GM21528 (cell line): ENCODE measurements at regions not wholly inside any gene's neighbourhood (a gene's known extent, or its start where the extent isn't known, plus 50 kb on each side); places are given as distances from the start of the nearest gene placed in this dataset.

ENCODE experiments used
- ATAC-seq: cut with Tn5 transposase; IDR thresholded peaks from one replicate; pipeline ENCODE4 v1.9.1; 2021; ENCODE audit warnings: mild to moderate bottlenecking, moderate library complexity; ENCODE audit not compliant: unreplicated experiment, low FRiP score

GRCh38 chr9:26026423-26027100, 348.3 kb upstream of the TUSC1 start:
- ATAC-seq: no peak

DNA sequence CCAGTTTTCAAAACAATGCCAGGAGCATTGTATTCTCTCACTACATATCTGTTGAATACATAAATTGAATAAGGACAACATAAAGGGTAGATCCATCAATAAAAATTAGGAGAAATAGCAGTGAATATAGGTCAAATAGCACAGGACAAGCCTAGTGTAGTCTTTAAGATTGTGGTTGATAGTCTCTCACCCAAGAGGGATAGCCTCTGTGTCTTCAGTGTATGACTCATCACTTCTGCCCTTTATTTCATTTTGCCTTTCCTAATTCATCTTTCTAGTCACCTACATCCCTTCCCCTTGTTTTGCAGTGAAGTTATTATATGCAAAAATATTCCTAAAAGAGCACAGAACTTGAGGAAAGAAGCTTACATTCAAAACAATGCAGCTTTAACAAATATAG, 335.0 kb upstream of the TUSC1 start:
- ATAC-seq: no peak

GRCh38 chr9:26012797-26013196, 334.6 kb upstream of the TUSC1 start:
- no peak for ATAC-seq

GRCh38 chr9:25994605-25995004, 316.4 kb upstream of the TUSC1 start:
- no peak for ATAC-seq

- ATAC-seq: no peak
Observed at GRCh38 chr9:25990376-25990775, 312.1 kb upstream of the TUSC1 start.

DNA sequence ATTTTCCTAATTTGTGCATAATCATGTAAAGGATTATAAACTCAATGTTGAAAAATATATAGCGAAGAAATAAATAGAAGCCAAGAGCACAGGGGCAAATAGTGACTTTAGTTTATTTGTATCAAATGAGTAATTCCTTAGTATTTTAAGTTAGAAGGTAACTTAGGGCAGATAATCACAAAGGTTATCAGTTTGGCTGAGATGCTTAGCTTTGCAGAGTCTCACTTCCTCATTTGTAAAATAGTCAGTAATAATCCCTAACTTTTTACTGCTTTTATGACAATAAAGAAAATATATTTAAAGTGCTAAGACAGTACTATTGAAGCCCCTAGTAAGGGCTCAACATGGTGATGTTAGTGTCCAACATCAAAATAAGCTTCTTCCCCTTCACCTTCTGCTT, 297.4 kb upstream of the TUSC1 start:
- no peak for ATAC-seq

DNA sequence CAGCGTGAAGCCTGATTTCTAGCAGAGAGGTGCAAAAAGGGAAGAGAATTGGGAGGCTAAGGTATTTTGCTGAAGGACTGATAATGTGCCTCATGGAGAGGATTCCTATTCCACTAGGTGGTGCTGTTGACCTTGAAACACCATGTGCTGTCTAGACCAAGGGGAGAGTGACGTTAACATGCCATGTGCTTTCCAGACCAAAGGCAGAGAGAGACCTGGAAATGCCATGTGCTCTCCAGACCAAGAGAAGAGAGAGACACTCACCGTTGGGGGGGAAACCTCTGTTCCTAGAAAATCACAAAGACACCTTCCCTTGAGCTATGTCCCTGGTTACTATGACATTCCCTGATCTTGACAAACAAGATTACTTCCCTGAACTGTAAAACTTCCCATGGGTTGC, 286.0 kb upstream of the TUSC1 start:
- ATAC-seq: no peak

- no peak for ATAC-seq
Observed at GRCh38 chr9:25960178-25960577, 281.9 kb upstream of the TUSC1 start.

- ATAC-seq: no peak
Observed at GRCh38 chr9:25954209-25954608, 276.0 kb upstream of the TUSC1 start.

DNA sequence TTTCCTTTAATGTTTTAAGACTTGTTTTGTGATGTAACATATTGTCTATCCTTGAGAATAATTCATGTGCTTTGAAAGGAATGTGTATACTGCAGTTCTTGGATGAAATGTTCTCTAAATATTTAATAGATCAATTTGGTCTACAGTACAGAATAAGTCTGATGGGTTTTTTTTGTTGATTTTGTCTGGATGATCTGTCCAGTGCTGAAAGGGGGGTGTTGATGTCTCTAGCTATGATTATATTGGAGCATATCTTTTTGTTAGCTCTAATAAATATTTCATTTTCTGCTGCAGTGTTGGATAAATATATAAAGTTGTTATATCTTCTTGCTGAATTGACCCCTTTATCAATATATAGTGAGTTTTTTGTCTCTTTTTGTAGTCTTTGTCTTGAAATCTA, 269.9 kb upstream of the TUSC1 start:
- no peak for ATAC-seq

DNA sequence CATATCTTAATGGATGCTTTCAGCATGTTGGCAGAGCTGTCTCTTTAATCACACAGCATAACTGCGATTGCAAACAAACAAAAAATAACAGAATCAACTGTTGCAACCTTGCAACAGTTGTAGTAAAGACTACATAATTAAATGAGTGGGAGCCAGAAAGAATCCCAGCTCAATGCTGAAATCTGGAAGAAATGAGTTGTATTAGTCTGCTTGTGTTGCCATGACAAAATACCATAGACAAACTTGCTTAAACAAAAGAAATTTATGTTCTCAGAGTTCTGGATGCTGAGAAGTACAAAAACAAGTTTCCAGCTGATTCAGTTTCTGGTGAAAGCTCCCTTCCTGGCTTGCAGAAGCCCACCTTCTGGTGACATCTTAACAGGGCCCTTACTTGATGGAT, 260.9 kb upstream of the TUSC1 start:
- ATAC-seq: no peak

- no peak for ATAC-seq
Observed at GRCh38 chr9:25936031-25936430, 257.8 kb upstream of the TUSC1 start.

DNA sequence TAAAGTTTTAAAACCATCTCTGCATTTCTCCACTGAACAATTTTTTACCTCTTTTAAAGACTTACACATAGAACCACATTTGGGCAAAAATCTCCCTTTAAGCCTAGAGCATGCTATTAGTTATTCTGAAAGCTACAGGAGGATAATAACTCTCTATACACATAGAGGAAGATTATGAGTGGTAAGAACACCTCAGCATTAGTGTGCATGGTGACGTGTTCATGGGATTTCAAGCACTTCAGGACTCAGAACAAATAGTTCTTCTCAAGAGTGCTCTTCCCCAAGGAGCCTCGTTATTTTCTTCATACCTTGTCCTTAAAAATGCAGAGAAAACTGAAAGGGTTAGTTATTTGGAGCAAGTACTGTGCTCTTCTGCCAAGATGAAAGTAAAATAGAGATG, 256.9 kb upstream of the TUSC1 start:
- no peak for ATAC-seq

DNA sequence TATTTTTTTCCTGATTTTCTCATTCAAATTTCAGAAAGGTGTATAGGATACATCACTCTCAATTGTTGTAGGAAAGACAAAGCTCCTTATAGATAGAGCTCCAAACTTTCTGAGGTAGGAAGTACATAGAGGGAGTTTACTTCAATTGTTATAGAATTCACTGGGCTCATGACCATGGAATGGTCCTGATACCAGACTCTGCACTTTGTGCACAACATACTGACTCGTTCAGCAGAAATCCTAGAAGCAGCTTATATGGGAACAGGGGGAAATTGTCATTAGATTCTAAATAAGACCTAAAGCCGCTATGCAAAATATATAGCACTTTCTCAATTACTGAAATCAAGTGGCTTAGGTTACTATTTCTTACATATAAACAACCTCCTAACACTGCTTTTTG, 240.5 kb upstream of the TUSC1 start:
- no peak for ATAC-seq

DNA sequence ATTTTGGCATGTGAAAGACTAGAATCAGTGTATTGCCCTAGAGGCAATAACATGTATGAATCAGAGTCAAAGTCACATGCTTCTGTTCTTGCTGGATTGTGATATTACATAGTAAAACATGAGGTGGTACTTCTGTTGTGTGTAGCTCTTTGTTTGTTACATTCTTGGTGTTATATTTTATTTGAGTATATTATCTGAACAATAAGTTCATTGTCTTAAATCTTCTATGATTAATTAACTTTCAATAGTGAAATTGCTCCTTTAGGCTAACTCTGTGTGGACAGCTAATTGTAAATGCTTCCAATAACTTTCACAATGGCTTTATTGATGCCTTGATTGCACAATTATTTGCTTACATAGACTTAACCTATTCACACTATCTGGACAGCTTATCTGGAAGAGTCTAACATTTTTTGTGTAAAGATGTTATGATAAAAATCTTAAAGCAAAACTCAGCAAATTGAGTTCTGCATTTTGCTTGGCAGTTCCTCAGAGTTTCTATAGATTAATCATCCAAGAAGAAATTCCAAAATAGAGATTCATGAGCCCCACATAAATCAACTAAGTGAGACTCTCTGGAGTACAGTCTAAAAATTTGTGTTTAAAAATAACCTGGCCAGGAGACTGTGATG, 239.6 kb upstream of the TUSC1 start:
- ATAC-seq: no peak

- no peak for ATAC-seq
Observed at GRCh38 chr9:25913806-25914205, 235.6 kb upstream of the TUSC1 start.

DNA sequence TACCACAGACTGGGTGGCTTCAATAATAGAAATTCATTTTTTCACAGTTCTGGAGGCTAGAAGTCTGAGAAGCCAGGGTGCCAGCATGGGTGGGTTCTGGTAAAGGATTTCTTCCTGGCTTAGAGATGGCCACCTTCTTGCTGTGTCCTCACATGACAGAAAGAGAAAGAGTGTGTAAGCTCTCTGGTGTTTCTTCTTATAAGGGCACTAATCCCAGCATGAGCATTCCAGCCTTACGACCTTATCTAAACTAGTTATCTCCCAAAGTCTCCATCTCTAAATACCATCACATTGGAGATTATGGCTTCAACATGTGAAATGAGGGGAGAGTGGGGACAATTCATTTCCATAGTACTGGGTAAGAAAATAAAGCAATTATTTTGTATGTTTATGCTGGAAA, 226.5 kb upstream of the TUSC1 start:
- no peak for ATAC-seq

GRCh38 chr9:25891527-25891926, 213.3 kb upstream of the TUSC1 start:
- ATAC-seq: no peak

GRCh38 chr9:25889661-25890060, 211.4 kb upstream of the TUSC1 start:
- ATAC-seq: no peak

GRCh38 chr9:25876248-25876647, 198.0 kb upstream of the TUSC1 start:
- ATAC-seq: no peak

DNA sequence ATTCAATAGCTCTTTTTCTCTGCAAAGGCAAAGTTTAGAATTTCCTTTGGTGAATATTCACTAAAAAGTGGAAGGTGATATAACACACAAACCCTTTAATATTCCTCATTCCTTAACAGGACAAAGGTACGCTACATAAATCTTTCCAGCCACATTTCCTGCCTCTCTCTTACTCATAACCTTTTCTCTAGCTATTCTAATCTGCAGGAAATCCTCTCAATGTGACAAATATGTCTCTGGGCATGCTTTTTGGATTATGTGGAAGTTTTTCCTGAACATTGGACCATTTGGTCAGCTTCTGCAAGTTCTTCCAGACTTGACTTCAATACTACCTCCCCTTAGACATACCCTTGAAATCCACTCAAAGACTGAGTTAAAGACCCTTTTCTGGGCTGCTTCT, 186.3 kb upstream of the TUSC1 start:
- no peak for ATAC-seq

GRCh38 chr9:25861421-25861820, 183.2 kb upstream of the TUSC1 start:
- no peak for ATAC-seq

DNA sequence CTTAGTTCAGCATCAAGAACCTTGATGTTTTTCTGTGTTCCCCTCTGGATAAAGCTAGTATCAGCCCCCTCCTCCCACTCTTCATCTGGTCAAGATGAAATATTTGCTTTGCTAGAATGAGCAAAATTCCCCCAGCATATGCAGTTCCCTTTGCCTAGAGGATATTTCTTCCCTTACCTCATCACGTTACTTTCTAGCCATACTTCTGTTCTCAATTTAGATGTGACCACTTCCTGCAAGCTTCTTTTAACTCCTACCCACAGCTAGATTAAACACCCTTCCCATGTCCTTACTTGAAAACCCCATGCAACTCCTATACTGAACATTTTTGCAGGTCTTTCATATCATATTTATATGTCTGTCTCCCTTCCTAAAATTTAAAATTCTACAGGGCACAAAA, 178.9 kb upstream of the TUSC1 start:
- no peak for ATAC-seq
